Esophagus muscularis mucosa (tissue), 3 donors: ENCODE measurements at regions not wholly inside any gene's neighbourhood (a gene's known extent, or its start where the extent isn't known, plus 50 kb on each side); places are given as distances from the start of the nearest gene placed in this dataset.

ENCODE experiments used
- POLR2A ChIP-seq: fragments of 450-650 bp; IDR thresholded peaks from one replicate; pipeline ENCODE4 v1.6.1; 2017; ENCODE audit warnings: antibody characterized with exemption, moderate library complexity, mild to moderate bottlenecking, low read depth
- POLR2AphosphoS5 ChIP-seq, 2 donors: sonication (generic); formaldehyde crosslinking; IDR thresholded peaks; one replicate each; pipeline ENCODE4 v1.6.1; 2017; ENCODE audit warnings: antibody characterized with exemption in 2 of 2
- TF ChIP-seq, protein P1 (sequence below), 3 experiments: fragments of 200-600 bp in 2 of 3; fragments of 450-650 bp in 1 of 3; sonication (generic) in 2 of 3; IDR thresholded peaks; one replicate each; pipeline ENCODE4 v1.5.1; 2017 to 2019; ENCODE audit warnings: antibody characterized with exemption in 3 of 3, mild to moderate bottlenecking in 2 of 3, moderate library complexity in 1 of 3

DNA sequence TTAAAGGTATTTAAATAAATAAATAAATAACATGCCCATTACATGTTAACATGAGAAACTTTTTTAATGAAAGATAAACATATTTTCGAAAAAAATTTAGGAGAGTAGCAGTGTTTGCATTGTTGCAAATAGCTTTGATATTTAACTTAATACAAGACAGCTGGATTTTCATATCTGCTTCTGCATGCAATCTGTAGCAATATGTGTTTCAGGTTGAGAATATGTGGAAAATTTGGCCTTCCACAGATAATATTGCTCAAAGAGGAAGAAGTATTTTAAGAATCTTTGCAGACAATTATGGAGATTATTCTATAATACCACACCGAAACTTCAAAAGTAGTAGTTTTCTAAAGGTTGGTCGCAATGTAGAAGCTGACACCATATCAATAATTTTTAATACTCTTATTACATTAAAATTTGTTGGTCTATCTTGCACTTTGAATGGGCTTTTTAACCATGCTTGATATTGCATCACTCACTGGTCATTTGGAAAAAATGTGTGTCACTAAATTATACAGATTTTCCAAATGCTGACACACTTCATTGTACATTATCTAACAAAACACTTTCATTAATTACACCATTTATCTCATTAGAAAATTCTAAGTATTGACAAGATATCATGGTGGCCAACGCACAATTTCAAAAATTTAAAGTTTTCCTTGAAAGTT, 229.8 kb upstream of the HDAC9 start:
- no peak for TF ChIP-seq POLR2AphosphoS5 (IDR thresholded peaks at IDR 0.05)
- TF ChIP-seq, protein P1, sequence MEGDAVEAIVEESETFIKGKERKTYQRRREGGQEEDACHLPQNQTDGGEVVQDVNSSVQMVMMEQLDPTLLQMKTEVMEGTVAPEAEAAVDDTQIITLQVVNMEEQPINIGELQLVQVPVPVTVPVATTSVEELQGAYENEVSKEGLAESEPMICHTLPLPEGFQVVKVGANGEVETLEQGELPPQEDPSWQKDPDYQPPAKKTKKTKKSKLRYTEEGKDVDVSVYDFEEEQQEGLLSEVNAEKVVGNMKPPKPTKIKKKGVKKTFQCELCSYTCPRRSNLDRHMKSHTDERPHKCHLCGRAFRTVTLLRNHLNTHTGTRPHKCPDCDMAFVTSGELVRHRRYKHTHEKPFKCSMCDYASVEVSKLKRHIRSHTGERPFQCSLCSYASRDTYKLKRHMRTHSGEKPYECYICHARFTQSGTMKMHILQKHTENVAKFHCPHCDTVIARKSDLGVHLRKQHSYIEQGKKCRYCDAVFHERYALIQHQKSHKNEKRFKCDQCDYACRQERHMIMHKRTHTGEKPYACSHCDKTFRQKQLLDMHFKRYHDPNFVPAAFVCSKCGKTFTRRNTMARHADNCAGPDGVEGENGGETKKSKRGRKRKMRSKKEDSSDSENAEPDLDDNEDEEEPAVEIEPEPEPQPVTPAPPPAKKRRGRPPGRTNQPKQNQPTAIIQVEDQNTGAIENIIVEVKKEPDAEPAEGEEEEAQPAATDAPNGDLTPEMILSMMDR (IDR thresholded peaks at IDR 0.05) = no peak
- TF ChIP-seq POLR2A = no peak
